GM23248 (cell line): ENCODE measurements at regions not wholly inside any gene's neighbourhood (a gene's known extent, or its start where the extent isn't known, plus 50 kb on each side); places are given as distances from the start of the nearest gene placed in this dataset.

Experiments used
- DNase-seq: peaks from one replicate; pipeline ENCODE4 v3.0.0-alpha.2; 2015
- H2AFZ ChIP-seq: fragments of 200-600 bp; sonication (generic); 2 replicates; pipeline ENCODE4 v1.6.1; 2016; ENCODE audit warnings: antibody characterized with exemption
- H3F3A ChIP-seq: fragments of 200-600 bp; sonication (generic); 2 replicates; pipeline ENCODE4 v1.6.1; 2016; ENCODE audit warnings: mild to moderate bottlenecking, antibody characterized with exemption, mixed run types; ENCODE audit not compliant: insufficient read depth
- H3K27ac ChIP-seq: fragments of 200-600 bp; sonication (generic); 2 replicates; pipeline ENCODE4 v1.5.1; 2016; ENCODE audit warnings: mild to moderate bottlenecking
- H3K27me3 ChIP-seq: fragments of 200-600 bp; sonication (generic); replicated peaks from 2 replicates; pipeline ENCODE4 v1.6.1; 2016; ENCODE audit warnings: mild to moderate bottlenecking; ENCODE audit not compliant: insufficient read depth
- H3K36me3 ChIP-seq: fragments of 200-600 bp; sonication (generic); 2 replicates; pipeline ENCODE4 v1.6.1; 2016; ENCODE audit warnings: low read depth, mild to moderate bottlenecking
- H3K4me1 ChIP-seq: fragments of 200-600 bp; sonication (generic); 2 replicates; pipeline ENCODE4 v1.6.1; 2016; ENCODE audit warnings: mild to moderate bottlenecking; ENCODE audit not compliant: insufficient read depth
- H3K4me2 ChIP-seq: fragments of 200-600 bp; sonication (generic); one replicate; pipeline ENCODE4 v1.6.1; 2016; ENCODE audit warnings: mild to moderate bottlenecking; ENCODE audit not compliant: unreplicated experiment
- H3K4me3 ChIP-seq: fragments of 200-600 bp; sonication (generic); 2 replicates; pipeline ENCODE4 v1.5.1; 2016; ENCODE audit warnings: mild to moderate bottlenecking
- H3K79me2 ChIP-seq: fragments of 200-600 bp; sonication (generic); 2 replicates; pipeline ENCODE4 v1.6.1; 2016; ENCODE audit warnings: mild to moderate bottlenecking; ENCODE audit not compliant: insufficient read depth
- H3K9ac ChIP-seq: fragments of 200-600 bp; sonication (generic); 2 replicates; pipeline ENCODE4 v1.6.1; 2016; ENCODE audit warnings: mild to moderate bottlenecking
- H3K9me2 ChIP-seq: fragments of 200-600 bp; sonication (generic); 2 replicates; pipeline ENCODE4 v1.6.1; 2016; ENCODE audit warnings: mixed run types, mild to moderate bottlenecking, moderate library complexity; ENCODE audit not compliant: insufficient read depth
- H3K9me3 ChIP-seq: fragments of 200-600 bp; sonication (generic); one replicate; pipeline ENCODE4 v1.6.1; 2017; ENCODE audit warnings: low read depth
- H4K20me1 ChIP-seq: fragments of 200-600 bp; sonication (generic); 2 replicates; pipeline ENCODE4 v1.6.0; 2016; ENCODE audit not compliant: insufficient read depth
- EZH2 ChIP-seq: fragments of 200-600 bp; sonication (generic); IDR thresholded peaks from 2 replicates; pipeline ENCODE4 v1.6.1; 2018; ENCODE audit warnings: antibody characterized with exemption, mild to moderate bottlenecking; ENCODE audit not compliant: insufficient read depth, poor library complexity, severe bottlenecking
- EZH2phosphoT487 ChIP-seq: fragments of 200-600 bp; sonication (generic); IDR thresholded peaks from 2 replicates; pipeline ENCODE4 v1.6.1; 2018; ENCODE audit warnings: antibody characterized with exemption, moderate library complexity, mild to moderate bottlenecking, low read depth; ENCODE audit not compliant: insufficient read depth
- WGBS, 2 experiments: methylation state at CpG; one replicate each; pipeline ENCODE4 v1.1.6; 2015 to 2017; ENCODE audit warnings: low lambda C conversion rate in 2 of 2, low coverage in 1 of 2; ENCODE audit errors: missing lambda C conversion rate in 2 of 2; 5-methylcytosine and 5-hydroxymethylcytosine counted together
- in situ Hi-C: fragments of 300-500 bp; cut with MboI; formaldehyde crosslinking; loops from 2 replicates; pipeline ENCODE4 v1.15.0; 2020

DNA sequence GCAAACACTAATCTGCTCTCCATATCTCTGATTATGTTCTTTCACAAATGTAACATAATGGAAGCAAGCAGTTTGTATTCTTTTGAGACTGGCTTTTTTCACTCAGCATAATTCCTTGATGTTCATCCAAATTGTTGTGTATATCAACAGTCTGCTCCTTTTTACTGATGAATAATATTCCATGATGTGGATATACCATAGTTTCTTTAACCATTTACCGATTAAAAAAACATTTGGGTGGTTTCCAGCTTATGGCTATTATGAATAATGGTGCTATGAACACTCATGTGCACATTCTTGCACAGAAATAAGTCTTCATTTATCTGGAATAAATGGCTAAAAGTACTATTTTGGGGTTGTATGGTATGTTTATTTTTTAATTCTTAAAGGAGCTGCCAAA, 708.9 kb downstream of the RFPL4B start:
- no peak for TF ChIP-seq EZH2
- TF ChIP-seq EZH2phosphoT487: no peak
- Histone ChIP-seq H3K4me2 (no peak overlapping the region), H3K27me3 (no peaks in the 10 kb centered on the region), H4K20me1 (no peaks in the 10 kb centered on the region), H3K9me2 (no peaks in the 10 kb centered on the region), H3K36me3 (no peaks in the 10 kb centered on the region), H3K9me3 (no peaks in the 10 kb centered on the region), H3K27ac (no peak overlapping the region), H3F3A (no peaks in the 10 kb centered on the region), H3K9ac (no peak overlapping the region), H2AFZ (no peak overlapping the region), H3K79me2 (no peaks in the 10 kb centered on the region), H3K4me3 (no peak overlapping the region), H3K4me1 (no peaks in the 10 kb centered on the region)
- no peak for DNase-seq
- WGBS, 2 experiments: 0% methylated on average over 1 of the region's 1 CpG
- in situ Hi-C loops: no loop called here

DNA sequence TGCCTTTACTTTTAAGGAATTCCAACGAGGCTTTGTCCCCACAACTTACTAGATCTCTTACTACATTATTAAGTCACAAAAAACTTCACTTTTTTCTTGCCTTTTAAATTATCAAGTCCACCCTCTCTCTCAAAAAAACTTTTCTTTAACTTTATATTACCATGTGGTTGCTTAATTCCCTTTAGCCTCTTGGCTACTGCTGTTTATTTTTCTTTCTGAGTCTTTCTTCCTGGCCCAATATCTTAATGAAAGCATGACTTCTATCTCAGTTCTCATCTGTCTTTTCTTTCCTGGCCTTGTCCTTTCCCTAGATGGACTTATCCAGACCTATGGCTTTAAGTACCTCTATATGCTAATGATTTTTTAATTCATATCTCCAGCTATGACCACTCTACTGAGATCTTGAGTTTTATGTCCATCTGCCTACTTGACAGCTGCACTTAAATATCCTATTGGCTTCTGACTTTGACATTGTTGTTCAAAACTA, 710.5 kb downstream of the RFPL4B start:
- in situ Hi-C loops: no loop called here

DNA sequence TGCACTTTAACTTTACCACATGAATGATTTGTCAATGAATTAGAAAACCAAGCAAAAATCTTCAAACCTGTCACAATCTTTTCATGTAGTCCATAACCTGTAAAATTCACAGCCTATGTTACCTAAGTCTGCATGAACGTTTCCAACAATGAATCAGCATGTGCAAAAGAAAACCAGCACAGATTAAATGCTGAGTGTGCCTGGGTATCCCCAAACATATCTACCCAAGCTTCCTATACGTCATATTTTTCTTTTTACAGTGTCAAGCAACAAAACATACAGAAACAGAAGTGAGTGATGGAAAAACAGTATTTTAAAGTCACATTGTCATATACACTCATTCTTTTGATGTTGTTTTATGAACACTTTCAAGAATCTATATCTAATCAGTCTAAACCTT, 713.5 kb downstream of the RFPL4B start:
- H2AFZ ChIP-seq: 0 out of 2 replicates have a peak overlapping the region, but pooled peaks have one; percentile 16
- TF ChIP-seq EZH2phosphoT487: no peak
- no peak for TF ChIP-seq EZH2
- H3K27ac ChIP-seq: no peak overlapping the region
- peaks cover 6% of the 10 kb centered on the region for H3K4me1 ChIP-seq
- no peak for DNase-seq
- H3F3A ChIP-seq: no peaks in the 10 kb centered on the region
- no peaks in the 10 kb centered on the region for H4K20me1 ChIP-seq
- no peak overlapping the region for H3K4me3 ChIP-seq
- no peaks in the 10 kb centered on the region for H3K36me3 ChIP-seq
- H3K79me2 ChIP-seq: no peaks in the 10 kb centered on the region
- WGBS, 2 experiments: 89 to 91% methylated on average over 2 of the region's 2 CpGs
- H3K27me3 ChIP-seq: no peaks in the 10 kb centered on the region
- no peak overlapping the region for H3K4me2 ChIP-seq
- H3K9ac ChIP-seq: no peak overlapping the region
- in situ Hi-C loops: no loop called here
- H3K9me2 ChIP-seq: no peaks in the 10 kb centered on the region
- H3K9me3 ChIP-seq: no peaks in the 10 kb centered on the region

More for the DNA sequence above, 710.5 kb downstream of the RFPL4B start:
- DNase-seq: no peak
- H3K9me2 ChIP-seq: no peaks in the 10 kb centered on the region
- no peak overlapping the region for H3K9ac ChIP-seq
- H3K36me3 ChIP-seq: no peaks in the 10 kb centered on the region
- no peaks in the 10 kb centered on the region for H3K27me3 ChIP-seq
- no peaks in the 10 kb centered on the region for H3K4me1 ChIP-seq
- no peaks in the 10 kb centered on the region for H3K9me3 ChIP-seq
- 36% methylated on average over 1 of the region's 1 CpG for WGBS, 2 experiments
- no peaks in the 10 kb centered on the region for H4K20me1 ChIP-seq
- H2AFZ ChIP-seq: peak overlapping the region; percentile 16; the same call in 1 of the 2 replicates
- H3K27ac ChIP-seq: no peak overlapping the region
- no peak overlapping the region for H3K4me3 ChIP-seq
- H3F3A ChIP-seq: no peaks in the 10 kb centered on the region
- no peaks in the 10 kb centered on the region for H3K79me2 ChIP-seq
- no peak overlapping the region for H3K4me2 ChIP-seq
- no peak for TF ChIP-seq EZH2
- TF ChIP-seq EZH2phosphoT487: no peak

DNA sequence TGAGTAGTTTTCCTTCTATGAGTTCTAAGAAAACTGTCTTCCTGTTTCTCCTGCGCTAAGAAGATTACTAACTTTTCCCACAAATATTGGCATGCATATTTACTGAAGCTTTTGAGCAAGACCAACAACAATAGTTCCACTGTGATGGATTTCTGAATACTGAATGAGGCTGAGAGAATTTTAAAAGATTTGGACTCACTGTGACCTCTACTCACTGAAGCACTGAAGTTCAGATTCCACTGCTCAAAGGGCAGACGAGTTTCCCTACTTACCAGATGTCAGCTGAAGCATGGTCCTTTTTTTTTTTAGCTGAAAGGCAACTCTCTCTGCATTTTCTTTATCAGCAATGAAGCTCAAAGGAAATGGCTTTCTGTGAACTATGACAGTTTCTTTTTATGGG, 718.5 kb downstream of the RFPL4B start:
- in situ Hi-C loops: no loop called here
- Histone ChIP-seq H3K9ac (no peak overlapping the region), H4K20me1 (no peaks in the 10 kb centered on the region), H3K4me1 (peaks cover 39% of the 10 kb centered on the region), H3K4me2 (peak overlapping the region; percentile 41), H3F3A (peaks cover 15% of the 10 kb centered on the region), H3K79me2 (no peaks in the 10 kb centered on the region), H3K4me3 (0 out of 2 replicates have a peak overlapping the region, but pooled peaks have one; percentile 1), H3K9me2 (no peaks in the 10 kb centered on the region), H3K27ac (no peak overlapping the region), H3K36me3 (no peaks in the 10 kb centered on the region; the same call in 1 of the 2 replicates), H3K9me3 (no peaks in the 10 kb centered on the region), H3K27me3 (no peaks in the 10 kb centered on the region), H2AFZ (peak overlapping the region; percentile 56)
- DNase-seq: peak; percentile 30
- WGBS, 2 experiments: 42 to 59% methylated on average over 2 of the region's 2 CpGs
- TF ChIP-seq EZH2 (no peak), EZH2phosphoT487 (no peak)
